ENCODE measurements at regions not wholly inside any gene's neighbourhood (a gene's known extent, or its start where the extent isn't known, plus 50 kb on each side); places are given as distances from the start of the nearest gene placed in this dataset.

DNA sequence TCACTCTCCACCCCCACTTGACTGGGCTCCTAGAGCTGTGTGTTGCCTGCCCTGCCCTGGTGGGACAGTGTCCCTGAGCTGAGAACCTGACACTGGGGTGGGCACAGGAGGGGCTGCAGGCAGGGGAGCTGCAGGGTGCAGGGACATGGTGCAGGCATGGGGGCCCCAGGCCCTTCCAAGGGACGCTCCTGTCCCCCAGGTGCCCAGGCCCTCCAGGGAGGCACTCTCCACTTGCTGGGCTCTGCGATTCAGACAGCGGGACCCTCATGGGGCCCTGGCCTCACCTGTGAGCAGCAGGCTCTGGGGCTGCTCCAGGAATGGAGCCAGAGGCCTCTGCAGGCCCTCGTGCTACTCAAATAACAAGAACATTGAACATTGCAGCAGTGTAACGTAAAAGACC, 89.4 kb downstream of the BARX1 start:
- Mint-ChIP-seq H3K27me3 (peaks cover 53% of the 10 kb centered on the region), H3K36me3 (ENCODE audit: low read depth) (peaks cover 7% of the 10 kb centered on the region), H3K4me1 (peaks cover 2% of the 10 kb centered on the region), H3K4me3 (no peak overlapping the region), H3K27ac (no peak overlapping the region)
- no peak for DNase-seq
- H3K9me3 ChIP-seq (ENCODE audit: control insufficient read depth, low read length, poor library complexity, severe bottlenecking) = no peaks in the 10 kb centered on the region
- ATAC-seq = no peak

GRCh38 chr9:93865245-93865644, 89.9 kb downstream of the BARX1 start:
- no peaks in the 10 kb centered on the region for H3K9me3 ChIP-seq (ENCODE audit: control insufficient read depth, low read length, poor library complexity, severe bottlenecking)
- DNase-seq (no peak), ATAC-seq (no peak)
- H3K27ac Mint-ChIP-seq = no peak overlapping the region
- peaks cover 4% of the 10 kb centered on the region for H3K4me1 Mint-ChIP-seq
- H3K36me3 Mint-ChIP-seq (ENCODE audit: low read depth) = peaks cover 7% of the 10 kb centered on the region
- H3K4me3 Mint-ChIP-seq = no peak overlapping the region
- H3K27me3 Mint-ChIP-seq = peaks cover 53% of the 10 kb centered on the region

- no peak for ATAC-seq
- peaks cover 4% of the 10 kb centered on the region for H3K4me1 Mint-ChIP-seq
- peaks cover 57% of the 10 kb centered on the region for H3K27me3 Mint-ChIP-seq
- no peak overlapping the region for H3K4me3 Mint-ChIP-seq
- peaks cover 7% of the 10 kb centered on the region for H3K36me3 Mint-ChIP-seq (ENCODE audit: low read depth)
- no peak overlapping the region for H3K27ac Mint-ChIP-seq
- no peak for DNase-seq
- H3K9me3 ChIP-seq (ENCODE audit: control insufficient read depth, low read length, poor library complexity, severe bottlenecking) = no peaks in the 10 kb centered on the region
These were observed 90.3 kb downstream of the BARX1 start for GRCh38 chr9:93864840-93865239.

GRCh38 chr9:93864032-93864431, 91.1 kb downstream of the BARX1 start:
- no peak overlapping the region for H3K27ac Mint-ChIP-seq
- no peaks in the 10 kb centered on the region for H3K9me3 ChIP-seq (ENCODE audit: control insufficient read depth, low read length, poor library complexity, severe bottlenecking)
- peaks cover 6% of the 10 kb centered on the region for H3K36me3 Mint-ChIP-seq (ENCODE audit: low read depth)
- H3K4me1 Mint-ChIP-seq = peaks cover 4% of the 10 kb centered on the region
- H3K4me3 Mint-ChIP-seq = no peak overlapping the region
- ATAC-seq (no peak), DNase-seq (no peak)
- H3K27me3 Mint-ChIP-seq = peaks cover 62% of the 10 kb centered on the region

DNA sequence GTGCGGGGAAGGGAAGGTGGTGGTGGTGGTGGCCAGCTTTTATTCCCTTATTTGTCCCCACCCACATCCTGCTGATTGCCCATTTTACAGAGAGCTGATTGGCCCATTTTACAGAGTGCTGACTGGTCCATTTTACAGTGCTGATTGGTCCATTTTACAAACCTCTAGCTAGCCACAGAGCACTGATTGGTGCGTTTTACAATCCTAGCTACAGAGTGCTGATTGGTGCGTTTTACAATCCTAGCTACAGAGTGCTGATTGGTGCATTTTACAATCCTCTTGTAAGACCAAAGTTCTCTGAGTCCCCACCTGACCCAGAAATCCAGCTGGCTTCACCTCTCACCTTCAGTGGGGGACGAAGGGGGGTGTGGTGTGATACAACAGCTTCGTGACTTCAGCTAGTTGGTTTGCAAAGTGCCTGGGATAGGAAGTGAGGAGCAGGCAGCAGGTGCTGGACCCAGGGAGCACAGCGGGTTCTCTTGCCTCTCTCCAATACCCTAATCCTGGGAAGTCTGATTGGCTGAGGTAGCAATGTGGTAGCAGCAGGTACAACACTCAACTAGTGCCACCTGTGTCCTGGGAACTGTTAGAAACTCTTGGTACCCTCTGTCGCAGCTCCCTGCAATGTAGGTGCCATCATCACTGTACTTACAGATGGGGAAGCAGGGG, 92.1 kb downstream of the BARX1 start:
- peaks cover 64% of the 10 kb centered on the region for H3K27me3 Mint-ChIP-seq
- DNase-seq (no peak), ATAC-seq (no peak)
- peaks cover 4% of the 10 kb centered on the region for H3K36me3 Mint-ChIP-seq (ENCODE audit: low read depth)
- H3K4me3 Mint-ChIP-seq = no peak overlapping the region
- H3K4me1 Mint-ChIP-seq = peaks cover 4% of the 10 kb centered on the region
- no peaks in the 10 kb centered on the region for H3K9me3 ChIP-seq (ENCODE audit: control insufficient read depth, low read length, poor library complexity, severe bottlenecking)
- H3K27ac Mint-ChIP-seq = no peak overlapping the region

DNA sequence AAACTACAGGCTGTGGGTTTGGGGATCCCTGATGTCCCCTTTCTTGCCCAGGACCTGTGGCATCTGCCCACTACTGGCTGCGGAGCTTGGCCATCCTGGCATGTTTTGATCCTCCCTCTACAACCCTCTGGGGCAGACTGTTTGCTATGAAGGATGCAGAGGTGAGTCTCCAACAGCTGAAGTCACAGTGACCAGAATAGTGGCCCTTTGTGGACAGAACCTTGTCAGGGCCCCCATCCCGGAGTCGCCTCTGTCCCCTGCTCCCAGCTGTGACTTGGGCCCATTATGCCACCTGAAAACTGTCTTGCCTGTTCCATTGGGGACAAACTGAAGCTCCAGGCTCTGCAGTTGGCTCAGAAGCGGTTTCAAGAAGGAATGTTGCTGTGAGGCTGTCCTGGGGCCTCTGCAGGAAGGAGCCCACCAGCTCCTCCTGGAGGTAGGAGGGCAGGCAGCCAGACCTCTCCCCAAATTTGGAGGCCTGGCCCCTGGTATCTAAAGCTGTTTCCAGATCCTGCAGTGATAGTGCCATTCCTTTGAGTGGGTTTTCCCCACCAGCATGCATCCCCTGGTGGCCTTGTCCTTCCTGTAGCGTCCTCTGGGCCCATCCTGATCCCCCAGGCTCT, 93.3 kb downstream of the BARX1 start:
- Mint-ChIP-seq H3K4me1 (peaks cover 4% of the 10 kb centered on the region), H3K36me3 (ENCODE audit: low read depth) (peaks cover 4% of the 10 kb centered on the region), H3K27me3 (peaks cover 65% of the 10 kb centered on the region), H3K4me3 (no peak overlapping the region), H3K27ac (no peak overlapping the region)
- H3K9me3 ChIP-seq (ENCODE audit: control insufficient read depth, low read length, poor library complexity, severe bottlenecking) = no peaks in the 10 kb centered on the region
- DNase-seq = no peak
- ATAC-seq = no peak

- no peak overlapping the region for H3K27ac Mint-ChIP-seq
- no peak for DNase-seq
- peaks cover 4% of the 10 kb centered on the region for H3K4me1 Mint-ChIP-seq
- peaks cover 74% of the 10 kb centered on the region for H3K27me3 Mint-ChIP-seq
- H3K4me3 Mint-ChIP-seq = peak overlapping the region; percentile 32
- H3K36me3 Mint-ChIP-seq (ENCODE audit: low read depth) = peaks cover 4% of the 10 kb centered on the region
- no peaks in the 10 kb centered on the region for H3K9me3 ChIP-seq (ENCODE audit: control insufficient read depth, low read length, poor library complexity, severe bottlenecking)
- ATAC-seq = no peak
These were observed 94.2 kb downstream of the BARX1 start for GRCh38 chr9:93860694-93861658.

GRCh38 chr9:93859431-93860215, 95.5 kb downstream of the BARX1 start:
- Mint-ChIP-seq H3K27me3 (peaks cover 65% of the 10 kb centered on the region), H3K4me3 (no peak overlapping the region), H3K36me3 (ENCODE audit: low read depth) (peaks cover 4% of the 10 kb centered on the region), H3K27ac (no peak overlapping the region), H3K4me1 (peaks cover 2% of the 10 kb centered on the region)
- DNase-seq = no peak
- no peaks in the 10 kb centered on the region for H3K9me3 ChIP-seq (ENCODE audit: control insufficient read depth, low read length, poor library complexity, severe bottlenecking)
- ATAC-seq = no peak

GRCh38 chr9:93857528-93857927, 97.6 kb downstream of the BARX1 start:
- no peaks in the 10 kb centered on the region for H3K36me3 Mint-ChIP-seq (ENCODE audit: low read depth)
- H3K9me3 ChIP-seq (ENCODE audit: control insufficient read depth, low read length, poor library complexity, severe bottlenecking) = no peaks in the 10 kb centered on the region
- DNase-seq = no peak
- H3K4me3 Mint-ChIP-seq = no peak overlapping the region
- H3K4me1 Mint-ChIP-seq = peaks cover 2% of the 10 kb centered on the region
- peaks cover 57% of the 10 kb centered on the region for H3K27me3 Mint-ChIP-seq
- no peak for ATAC-seq
- H3K27ac Mint-ChIP-seq = no peak overlapping the region

GRCh38 chr9:93852728-93853127, 102.4 kb downstream of the BARX1 start:
- peaks cover 3% of the 10 kb centered on the region for H3K36me3 Mint-ChIP-seq (ENCODE audit: low read depth)

DNA sequence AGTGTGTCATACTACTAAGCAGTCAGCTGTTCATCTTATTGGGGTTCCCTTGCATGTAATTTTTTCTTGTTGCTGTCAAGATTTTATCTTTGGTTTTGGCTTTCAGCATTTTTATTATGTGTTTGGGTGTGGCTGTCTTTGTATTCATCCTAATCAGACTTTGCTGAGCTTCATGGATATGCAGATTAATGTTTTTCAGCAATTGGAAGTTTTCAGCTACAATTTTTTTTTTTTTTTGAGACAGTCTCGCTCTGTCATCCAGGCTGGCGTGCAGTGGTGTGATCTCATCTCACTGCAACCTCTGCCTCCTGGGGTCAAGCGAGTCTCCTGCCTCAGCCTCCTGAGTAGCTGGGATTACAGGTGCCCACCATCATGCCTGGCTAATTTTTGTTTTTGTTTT, 108.8 kb downstream of the BARX1 start:
- Mint-ChIP-seq H3K27ac (no peak overlapping the region), H3K36me3 (ENCODE audit: low read depth) (peaks cover 3% of the 10 kb centered on the region), H3K27me3 (peaks cover 39% of the 10 kb centered on the region), H3K4me1 (no peaks in the 10 kb centered on the region), H3K4me3 (no peak overlapping the region)
- peaks cover 3% of the 10 kb centered on the region for H3K9me3 ChIP-seq (ENCODE audit: control insufficient read depth, low read length, poor library complexity, severe bottlenecking)
- ATAC-seq (no peak), DNase-seq (no peak)

More at GRCh38 chr9:93852728-93853127, 102.4 kb downstream of the BARX1 start:
- no peaks in the 10 kb centered on the region for H3K9me3 ChIP-seq (ENCODE audit: control insufficient read depth, low read length, poor library complexity, severe bottlenecking)
- H3K27ac Mint-ChIP-seq = no peak overlapping the region
- no peaks in the 10 kb centered on the region for H3K4me1 Mint-ChIP-seq
- no peak overlapping the region for H3K4me3 Mint-ChIP-seq
- no peak for DNase-seq
- peaks cover 45% of the 10 kb centered on the region for H3K27me3 Mint-ChIP-seq
- ATAC-seq = no peak

DNA sequence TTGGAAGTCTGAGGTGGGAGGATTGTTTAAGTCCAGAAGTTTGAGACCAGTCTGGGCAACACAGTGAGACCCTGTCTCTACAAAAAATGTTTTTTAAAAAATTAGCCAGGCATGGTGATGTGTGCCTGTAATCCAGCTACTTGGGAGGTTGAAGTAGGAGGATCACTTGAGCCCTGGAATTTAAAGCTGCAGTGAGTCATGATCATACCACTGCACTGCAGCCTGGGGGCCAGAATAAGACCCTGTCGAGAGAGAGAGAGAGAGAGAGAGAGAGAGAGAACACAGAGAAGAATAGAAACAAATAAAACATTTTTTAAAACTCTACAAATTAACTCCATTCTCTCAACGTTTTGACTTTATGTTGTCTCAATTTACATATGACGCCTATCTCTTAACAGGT, 111.8 kb downstream of the BARX1 start:
- no peak for DNase-seq
- Mint-ChIP-seq H3K36me3 (ENCODE audit: low read depth) (peaks cover 3% of the 10 kb centered on the region), H3K4me3 (no peak overlapping the region), H3K27ac (no peak overlapping the region), H3K27me3 (peaks cover 20% of the 10 kb centered on the region), H3K4me1 (no peaks in the 10 kb centered on the region)
- peaks cover 3% of the 10 kb centered on the region for H3K9me3 ChIP-seq (ENCODE audit: control insufficient read depth, low read length, poor library complexity, severe bottlenecking)
- ATAC-seq = no peak

GRCh38 chr9:93830606-93831005, 124.5 kb downstream of the BARX1 start:
- DNase-seq (no peak), ATAC-seq (no peak)
- peaks cover 2% of the 10 kb centered on the region for H3K36me3 Mint-ChIP-seq (ENCODE audit: low read depth)
- peaks cover 46% of the 10 kb centered on the region for H3K27me3 Mint-ChIP-seq
- H3K9me3 ChIP-seq (ENCODE audit: control insufficient read depth, low read length, poor library complexity, severe bottlenecking) = no peaks in the 10 kb centered on the region
- peaks cover 9% of the 10 kb centered on the region for H3K4me1 Mint-ChIP-seq
- no peak overlapping the region for H3K4me3 Mint-ChIP-seq
- H3K27ac Mint-ChIP-seq = no peak overlapping the region

All from T-helper 17 cell (primary cell).